Heart left ventricle (tissue), 16 donors: ENCODE measurements at regions not wholly inside any gene's neighbourhood (a gene's known extent, or its start where the extent isn't known, plus 50 kb on each side); places are given as distances from the start of the nearest gene placed in this dataset.
"Not testable (repeated sequence)": the region's sequence is repeated elsewhere in the genome, so short reads cannot be mapped to it uniquely, and the experiment has no call there.

Experiments used
- ATAC-seq, 4 donors: fragments of 200-7000 bp; cut with Tn5 transposase; one replicate each; pipeline ENCODE4 v1.9.1; 2020 to 2022; ENCODE audit warnings: moderate library complexity in 4 of 4, mild to moderate bottlenecking in 3 of 4, moderate number of reproducible peaks in 1 of 4
- DNase-seq, 5 donors: peaks; one replicate each; pipeline ENCODE4 v3.0.0-alpha.2; 2020
- H3K27ac ChIP-seq, 12 donors: fragments of 200-600 bp; sonication (generic) in 4 of 12; one replicate each; pipeline versions ENCODE4 v1.5.0 to v1.8.0; 2016 to 2022; ENCODE audit warnings: mild to moderate bottlenecking in 2 of 12
- H3K27me3 ChIP-seq, 9 donors: fragments of 200-600 bp; sonication (generic) in 2 of 9; one replicate each; pipeline versions ENCODE4 v1.5.1 to v1.8.0; 2016 to 2022; ENCODE audit warnings: mild to moderate bottlenecking in 3 of 9
- H3K36me3 ChIP-seq, 9 donors: fragments of 200-600 bp; sonication (generic) in 2 of 9; one replicate each; pipeline versions ENCODE4 v1.5.0 to v1.8.0; 2018 to 2022; ENCODE audit warnings: mild to moderate bottlenecking in 2 of 9
- H3K4me1 ChIP-seq, 12 donors: fragments of 200-600 bp; sonication (generic) in 4 of 12; one replicate each; pipeline versions ENCODE4 v1.5.0 to v1.8.0; 2016 to 2022; ENCODE audit warnings: mild to moderate bottlenecking in 3 of 12
- H3K4me3 ChIP-seq, 12 donors: fragments of 200-600 bp; sonication (generic) in 4 of 12; one replicate each; pipeline versions ENCODE4 v1.5.0 to v1.8.0; 2017 to 2022; ENCODE audit warnings: mild to moderate bottlenecking in 9 of 12, moderate library complexity in 4 of 12
- H3K9me3 ChIP-seq, 12 donors: fragments of 200-600 bp; sonication (generic) in 4 of 12; one replicate each; pipeline versions ENCODE4 v1.5.0 to v1.8.0; 2016 to 2022; ENCODE audit warnings: mild to moderate bottlenecking in 1 of 12
- CTCF ChIP-seq, 12 donors: fragments of 200-600 bp; sonication (generic) in 4 of 12; IDR thresholded peaks; one replicate each; pipeline versions ENCODE4 v1.5.0 to v1.8.0; 2018 to 2022; ENCODE audit warnings: antibody characterized with exemption in 12 of 12, mild to moderate bottlenecking in 5 of 12
- POLR2A ChIP-seq, 2 donors: fragments of 450-650 bp; IDR thresholded peaks; one replicate each; pipeline ENCODE4 v1.6.1; 2017; ENCODE audit warnings: antibody characterized with exemption in 2 of 2, mild to moderate bottlenecking in 2 of 2, moderate library complexity in 2 of 2
- WGBS, 4 donors: extraction: QIAGEN DNeasy Blood & Tissue Kit in 2 of 4; methylation state at CpG; one replicate each; pipeline versions ENCODE4 v1.1.5 to v1.1.7; 2013 to 2018; 5-methylcytosine and 5-hydroxymethylcytosine counted together
- intact Hi-C, 10 donors: fragments of 100-400 bp; cut with DNase I; formaldehyde crosslinking; loops; one replicate each; pipeline versions ENCODE4 v1.11.1 to v1.14.2; 2022
- donor health status: ischemic (EF 13 %, LVEDD 7.1; RV severe dilation, severe dysfunction).
- donor health status: healthy with polysubstance abuse.
- donor health status: DM: no; HTN: yes; CAD: no.
- donor health status: DM: no; HTN: no; CAD: no.
- donor health status: ischemic (EF 25% LVEDD 6.9; RV normal size, moderate dysfunction).
- donor health status: ischemic (EF 25% LVEDD 5.7; RV mildly dilated, moderate dysfunction).
- donor health status: healthy.
- donor health status: DM: yes; HTN: yes; CAD: no.
- donor health status: ischemic (EF 35%, LVEDD 5.7; RV mildly dilated, moderate dysfunction).
- donor health status: nonischemic (EF 11% LVEDD 7.7; RV severe dilation, severe dysfunction).
- donor health status: DM: yes; HTN: yes; CAD: no.
- donor health status: PGD.
- donor health status: ischemic (EF 29% LVEDD 5.4; RV normal size, mild dysfunction).
- donor health status: nonischemic (EF 23%, LVEDD 6.1; RV moderate dilation, normal function).

- Histone ChIP-seq H3K27me3 (no peaks in the 10 kb centered on the region), H3K4me1 (no peaks in the 10 kb centered on the region), H3K9me3 (no peaks in the 10 kb centered on the region), H3K36me3 (no peaks in the 10 kb centered on the region), H3K4me3 (no peak overlapping the region), H3K27ac (no peak overlapping the region)
- ATAC-seq, result no peak
- no peak for DNase-seq
- 56 to 71% (median 69%) methylated on average over 2 of the region's 2 CpGs for WGBS, 4 donors
- TF ChIP-seq CTCF (IDR thresholded peaks at IDR 0.05), result no peak
- no peak for TF ChIP-seq POLR2A (IDR thresholded peaks at IDR 0.05)
- intact Hi-C loops, result no loop called here
Observed at GRCh38 chrX:148080593-148080992, 99.5 kb downstream of the FMR1NB start.

DNA sequence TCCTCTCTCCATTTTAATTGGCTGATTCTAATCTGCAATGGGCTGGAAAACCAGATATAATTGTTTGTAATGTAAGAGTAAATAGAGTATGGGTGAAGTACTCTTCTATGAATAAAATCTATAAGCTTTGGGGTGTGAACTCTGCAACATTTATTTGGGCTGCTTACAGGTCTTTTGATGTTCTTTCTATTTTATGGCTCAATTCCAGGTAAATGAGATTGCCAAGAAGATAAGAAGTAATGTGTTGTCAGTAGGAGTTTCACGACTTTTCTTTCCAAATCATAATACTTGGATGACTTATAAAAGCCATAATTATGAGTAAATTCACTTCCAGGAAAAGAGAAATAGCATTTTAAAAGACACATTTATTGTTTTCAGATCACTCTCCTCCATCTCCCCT, 103.5 kb downstream of the FMR1NB start:
- no peaks in the 10 kb centered on the region for H3K4me1 ChIP-seq
- H3K27ac ChIP-seq, result no peak overlapping the region
- TF ChIP-seq POLR2A (IDR thresholded peaks at IDR 0.05) (no peak), CTCF (IDR thresholded peaks at IDR 0.05) (no peak)
- 21 to 30% (median 27%) methylated on average over 1 of the region's 1 CpG for WGBS, 4 donors
- intact Hi-C loops, result no loop called here
- DNase-seq (no peak), ATAC-seq (no peak)
- H3K27me3 ChIP-seq, result no peaks in the 10 kb centered on the region
- H3K4me3 ChIP-seq, result no peak overlapping the region
- no peaks in the 10 kb centered on the region for H3K9me3 ChIP-seq
- no peaks in the 10 kb centered on the region for H3K36me3 ChIP-seq

DNA sequence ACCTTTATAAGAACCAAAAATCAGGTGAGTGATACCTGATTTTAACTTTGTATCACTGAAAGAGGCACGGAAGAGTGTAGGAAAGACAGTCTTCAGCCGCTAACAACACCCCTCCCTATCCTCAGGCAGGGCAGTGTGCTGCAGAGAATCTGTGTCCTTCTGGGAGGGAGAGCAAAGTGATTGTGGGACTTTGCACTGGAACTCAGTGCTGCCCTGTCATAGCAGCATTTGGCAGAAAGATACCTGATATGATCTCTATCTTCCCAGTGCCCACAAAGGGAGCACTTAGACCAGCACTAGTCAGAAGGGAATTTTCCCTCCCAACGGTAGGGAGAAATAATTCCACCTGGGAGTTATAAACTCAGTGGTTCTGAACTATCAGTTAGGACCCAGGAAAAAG, 139.0 kb downstream of the FMR1NB start:
- WGBS, 4 donors, result 55 to 77% (median 66%) methylated on average over 3 of the region's 3 CpGs
- TF ChIP-seq POLR2A (IDR thresholded peaks at IDR 0.05), result no peak
- TF ChIP-seq CTCF (IDR thresholded peaks at IDR 0.05), result no peak
- Histone ChIP-seq H3K27ac (no peak overlapping the region), H3K4me3 (no peak overlapping the region), H3K4me1 (no peaks in the 10 kb centered on the region), H3K9me3 (peaks cover 0 to 9% (median 0%) of the 10 kb centered on the region in 12 donors), H3K36me3 (no peaks in the 10 kb centered on the region), H3K27me3 (no peaks in the 10 kb centered on the region)
- DNase-seq (no peak), ATAC-seq (no peak)
- intact Hi-C loops, result no loop called here

GRCh38 chrX:148120999-148121623, 140.0 kb downstream of the FMR1NB start:
- Histone ChIP-seq H3K36me3 (no peaks in the 10 kb centered on the region), H3K4me1 (no peaks in the 10 kb centered on the region), H3K27me3 (no peaks in the 10 kb centered on the region), H3K4me3 (no peak overlapping the region), H3K9me3 (peaks cover 0 to 9% (median 0%) of the 10 kb centered on the region in 12 donors), H3K27ac (no peak overlapping the region)
- intact Hi-C loops, result no loop called here
- no peak for TF ChIP-seq CTCF (IDR thresholded peaks at IDR 0.05)
- no peak for TF ChIP-seq POLR2A (IDR thresholded peaks at IDR 0.05)
- no peak for DNase-seq
- 60 to 72% (median 66%) methylated on average over 3 of the region's 3 CpGs for WGBS, 4 donors
- ATAC-seq, result no peak

GRCh38 chrX:148128872-148129505, 147.9 kb downstream of the FMR1NB start:
- WGBS, 4 donors, result 79 to 89% (median 84%) methylated on average over 22 to 35 of the region's 35 CpGs
- not testable (repeated sequence) for H3K9me3 ChIP-seq

More at GRCh38 chrX:148128872-148129505, 147.9 kb downstream of the FMR1NB start:
- H3K27ac ChIP-seq, H3K4me1 ChIP-seq, DNase-seq, ATAC-seq, H3K4me3 ChIP-seq, H3K27me3 ChIP-seq, H3K36me3 ChIP-seq, intact Hi-C loops: not testable (repeated sequence)
